Activated CD8-positive, alpha-beta T cell treated with anti-CD3 and anti-CD28 coated beads, Interleukin-2, amount 10 ng/mL, durations not matched to agents 7 days and 5 days (primary cell): ENCODE measurements at regions not wholly inside any gene's neighbourhood (a gene's known extent, or its start where the extent isn't known, plus 50 kb on each side); places are given as distances from the start of the nearest gene placed in this dataset.
"Not testable (repeated sequence)": the region's sequence is repeated elsewhere in the genome, so short reads cannot be mapped to it uniquely, and the experiment has no call there.

Source experiments
- ATAC-seq: fragments of 150-1000 bp; cut with Tn5 transposase; one replicate; pipeline ENCODE4 v1.10.0; 2021; ENCODE audit warnings: moderate library complexity
- CTCF ChIA-PET: fragments of 350-600 bp; sonication (Branson Sonifier 250); formaldehyde crosslinking; loops from one replicate; lab custom pipeline; 2021; ENCODE audit warnings: antibody characterized with exemption; lab: Charles Lee
- POLR2A ChIA-PET: fragments of 350-600 bp; sonication (Branson Sonifier 250); formaldehyde crosslinking; loops from one replicate; lab custom pipeline; 2021; ENCODE audit warnings: antibody characterized with exemption; lab: Charles Lee
- DNase-seq: peaks from one replicate; pipeline ENCODE4 v3.0.0-alpha.2; 2020
- H3K27ac Mint-ChIP-seq: one replicate; pipeline ENCODE4 v1.8.0; 2021; ENCODE audit warnings: mild to moderate bottlenecking, mixed read lengths
- H3K27me3 Mint-ChIP-seq: one replicate; pipeline ENCODE4 v1.8.0; 2021; ENCODE audit warnings: low read depth, mixed read lengths
- H3K36me3 Mint-ChIP-seq: one replicate; pipeline ENCODE4 v1.8.0; 2021; ENCODE audit warnings: low read depth, mixed read lengths
- H3K4me1 Mint-ChIP-seq: one replicate; pipeline ENCODE4 v1.8.0; 2021; ENCODE audit warnings: low read depth, mixed read lengths
- H3K4me3 Mint-ChIP-seq: one replicate; pipeline ENCODE4 v1.8.0; 2021; ENCODE audit warnings: mild to moderate bottlenecking, mixed read lengths
- H3K9me3 Mint-ChIP-seq: one replicate; pipeline ENCODE4 v1.8.0; 2022; ENCODE audit warnings: mixed read lengths; ENCODE audit not compliant: insufficient read depth

GRCh38 chr5:5738797-5739489 is 316.5 kb downstream of the ICE1 start:
- Mint-ChIP-seq H3K4me3 (no peak overlapping the region), H3K9me3 (peaks cover 2% of the 10 kb centered on the region), H3K4me1 (no peaks in the 10 kb centered on the region), H3K27me3 (peaks cover 4% of the 10 kb centered on the region), H3K27ac (no peak overlapping the region), H3K36me3 (no peaks in the 10 kb centered on the region)
- DNase-seq (no peak), ATAC-seq (no peak)
- ChIA-PET POLR2A (no interaction called here), CTCF (no interaction called here)

- ChIA-PET POLR2A (no interaction called here), CTCF (no interaction called here)
- Mint-ChIP-seq H3K4me3 (no peak overlapping the region), H3K27ac (no peak overlapping the region), H3K4me1 (no peaks in the 10 kb centered on the region), H3K27me3 (peaks cover 4% of the 10 kb centered on the region), H3K9me3 (no peaks in the 10 kb centered on the region), H3K36me3 (no peaks in the 10 kb centered on the region)
- DNase-seq (no peak), ATAC-seq (no peak)
Measured at GRCh38 chr5:5736007-5736406, 313.5 kb downstream of the ICE1 start.

DNA sequence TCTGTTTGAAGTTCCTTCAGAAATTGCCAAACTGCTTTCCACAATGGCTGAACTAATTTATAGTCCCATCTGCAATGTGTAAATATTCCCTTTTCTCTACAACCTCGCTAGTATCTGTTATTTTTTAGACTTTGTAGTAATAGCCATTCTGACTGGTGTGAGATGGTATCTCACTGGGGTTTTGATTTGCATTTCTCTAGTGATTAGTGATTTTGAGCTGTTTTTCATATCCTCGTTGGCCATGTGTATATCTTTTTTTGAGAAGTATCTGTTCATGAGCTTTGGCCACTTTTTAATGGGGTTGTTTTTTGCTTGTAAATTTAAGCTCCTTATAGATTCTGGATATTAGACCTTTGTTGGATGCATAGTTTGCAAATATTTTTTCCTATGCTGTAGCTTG is 310.6 kb downstream of the ICE1 start:
- CTCF ChIA-PET, H3K27ac Mint-ChIP-seq, H3K27me3 Mint-ChIP-seq, H3K9me3 Mint-ChIP-seq, POLR2A ChIA-PET, H3K36me3 Mint-ChIP-seq, DNase-seq, H3K4me3 Mint-ChIP-seq, ATAC-seq, H3K4me1 Mint-ChIP-seq: not testable (repeated sequence)

- no peak for ATAC-seq
- H3K4me1 Mint-ChIP-seq = no peaks in the 10 kb centered on the region
- H3K4me3 Mint-ChIP-seq = no peak overlapping the region
- CTCF ChIA-PET = no interaction called here
- H3K36me3 Mint-ChIP-seq = no peaks in the 10 kb centered on the region
- H3K27ac Mint-ChIP-seq = no peak overlapping the region
- DNase-seq = no peak
- POLR2A ChIA-PET = no interaction called here
- H3K9me3 Mint-ChIP-seq = no peaks in the 10 kb centered on the region
- no peaks in the 10 kb centered on the region for H3K27me3 Mint-ChIP-seq
Measured at GRCh38 chr5:5726401-5726800, 303.9 kb downstream of the ICE1 start.

DNA sequence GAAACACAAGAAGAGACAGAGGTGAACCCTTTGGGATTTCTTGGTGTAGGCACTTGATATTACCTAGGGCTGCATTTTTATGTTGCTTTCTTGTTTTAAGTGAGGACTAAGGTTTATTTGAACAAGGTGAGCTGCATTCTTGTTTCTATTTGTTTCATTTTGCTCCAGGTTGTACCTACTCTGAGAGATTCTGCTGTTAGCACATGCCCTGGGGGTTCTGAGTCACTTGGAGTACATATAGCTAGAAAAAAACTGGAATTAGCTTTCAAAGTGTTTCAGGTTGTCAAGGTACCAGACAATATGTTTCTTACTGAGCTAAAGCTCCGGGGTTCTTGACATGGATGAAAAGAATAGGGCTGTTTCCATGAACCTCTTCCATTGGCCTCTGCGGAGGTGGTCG is 299.4 kb downstream of the ICE1 start:
- H3K4me3 Mint-ChIP-seq = no peak overlapping the region

GRCh38 chr5:5719292-5719691 is 296.8 kb downstream of the ICE1 start:
- H3K4me3 Mint-ChIP-seq = no peak overlapping the region
- no peak overlapping the region for H3K27ac Mint-ChIP-seq
- DNase-seq (no peak), ATAC-seq (no peak)
- no peaks in the 10 kb centered on the region for H3K4me1 Mint-ChIP-seq
- ChIA-PET POLR2A (no interaction called here), CTCF (no interaction called here)
- no peaks in the 10 kb centered on the region for H3K9me3 Mint-ChIP-seq
- no peaks in the 10 kb centered on the region for H3K27me3 Mint-ChIP-seq
- H3K36me3 Mint-ChIP-seq = no peaks in the 10 kb centered on the region

More for the DNA sequence above, 299.4 kb downstream of the ICE1 start:
- CTCF ChIA-PET = no interaction called here
- H3K36me3 Mint-ChIP-seq = no peaks in the 10 kb centered on the region
- ATAC-seq = no peak
- no peaks in the 10 kb centered on the region for H3K27me3 Mint-ChIP-seq
- H3K4me1 Mint-ChIP-seq = no peaks in the 10 kb centered on the region
- no peak overlapping the region for H3K27ac Mint-ChIP-seq
- POLR2A ChIA-PET = no interaction called here
- no peak for DNase-seq
- H3K9me3 Mint-ChIP-seq = no peaks in the 10 kb centered on the region

- no peaks in the 10 kb centered on the region for H3K36me3 Mint-ChIP-seq
- H3K4me1 Mint-ChIP-seq = no peaks in the 10 kb centered on the region
- H3K9me3 Mint-ChIP-seq = no peaks in the 10 kb centered on the region
- DNase-seq = no peak
- CTCF ChIA-PET = no interaction called here
- H3K4me3 Mint-ChIP-seq = no peak overlapping the region
- ATAC-seq = no peak
- H3K27ac Mint-ChIP-seq = no peak overlapping the region
- H3K27me3 Mint-ChIP-seq = no peaks in the 10 kb centered on the region
- POLR2A ChIA-PET = no interaction called here
Measured at GRCh38 chr5:5716665-5717064, 294.2 kb downstream of the ICE1 start.

DNA sequence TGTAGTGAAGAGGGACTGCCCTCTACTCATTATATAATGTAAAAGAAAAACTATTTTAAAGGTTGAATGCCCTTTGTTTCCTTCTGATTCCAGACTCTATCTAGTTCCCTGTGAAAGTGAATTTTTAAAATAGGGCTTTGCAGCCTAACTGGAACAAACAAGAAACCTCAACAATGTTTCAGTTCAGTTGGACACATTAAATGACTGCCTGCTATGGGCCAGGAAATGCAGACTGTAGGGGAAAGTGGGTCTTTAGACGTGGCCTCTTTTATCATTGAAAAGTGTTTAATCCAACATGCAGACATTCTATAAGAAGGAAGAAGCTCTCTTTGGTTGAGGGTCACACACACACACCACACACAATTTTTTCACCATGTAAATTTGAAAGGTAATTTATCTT is 289.1 kb downstream of the ICE1 start:
- no peaks in the 10 kb centered on the region for H3K36me3 Mint-ChIP-seq
- no peak overlapping the region for H3K27ac Mint-ChIP-seq
- ATAC-seq = no peak
- H3K4me3 Mint-ChIP-seq = no peak overlapping the region
- CTCF ChIA-PET = no interaction called here
- H3K27me3 Mint-ChIP-seq = no peaks in the 10 kb centered on the region
- peaks cover 3% of the 10 kb centered on the region for H3K4me1 Mint-ChIP-seq
- POLR2A ChIA-PET = no interaction called here
- no peaks in the 10 kb centered on the region for H3K9me3 Mint-ChIP-seq
- no peak for DNase-seq

- H3K4me1 Mint-ChIP-seq = peaks cover 3% of the 10 kb centered on the region
- DNase-seq = no peak
- ChIA-PET CTCF (no interaction called here), POLR2A (no interaction called here)
- H3K4me3 Mint-ChIP-seq = no peak overlapping the region
- H3K27ac Mint-ChIP-seq = no peak overlapping the region
- H3K9me3 Mint-ChIP-seq = no peaks in the 10 kb centered on the region
- no peaks in the 10 kb centered on the region for H3K27me3 Mint-ChIP-seq
- no peaks in the 10 kb centered on the region for H3K36me3 Mint-ChIP-seq
- ATAC-seq = no peak
Measured at GRCh38 chr5:5711112-5711511, 288.6 kb downstream of the ICE1 start.

DNA sequence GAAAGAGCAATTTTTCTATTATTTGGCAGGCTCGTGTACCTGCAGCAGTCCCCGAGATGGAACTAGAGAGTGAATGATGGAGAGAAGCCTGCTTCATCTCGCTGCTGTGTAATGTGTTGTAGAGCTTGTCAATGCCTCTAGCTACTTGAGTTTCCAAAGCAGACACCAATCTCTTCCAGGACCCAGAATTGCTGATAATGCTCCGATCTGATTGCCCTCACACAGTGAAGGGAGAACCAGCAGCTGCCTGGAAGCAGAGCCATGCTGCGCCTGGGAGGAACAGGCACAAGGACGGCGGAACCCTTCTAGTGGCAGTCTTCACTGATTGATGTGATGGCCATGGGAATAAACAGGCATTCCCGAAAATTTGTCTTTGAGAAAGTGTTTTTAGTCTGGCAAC is 288.0 kb downstream of the ICE1 start:
- Mint-ChIP-seq H3K36me3 (no peaks in the 10 kb centered on the region), H3K4me1 (peaks cover 3% of the 10 kb centered on the region), H3K9me3 (no peaks in the 10 kb centered on the region), H3K27me3 (no peaks in the 10 kb centered on the region), H3K27ac (no peak overlapping the region), H3K4me3 (no peak overlapping the region)
- no peak for ATAC-seq
- ChIA-PET CTCF (interaction anchor here (0.7 kb wide), 1 partner anchor 11 kb away, joined by 3 read pairs; no protein-coding TSS in a partner anchor), POLR2A (no interaction called here)
- no peak for DNase-seq

- no peaks in the 10 kb centered on the region for H3K36me3 Mint-ChIP-seq
- no peak overlapping the region for H3K27ac Mint-ChIP-seq
- ChIA-PET CTCF (no interaction called here), POLR2A (no interaction called here)
- ATAC-seq = no peak
- no peak overlapping the region for H3K4me3 Mint-ChIP-seq
- H3K4me1 Mint-ChIP-seq = peaks cover 3% of the 10 kb centered on the region
- peaks cover 3% of the 10 kb centered on the region for H3K27me3 Mint-ChIP-seq
- no peaks in the 10 kb centered on the region for H3K9me3 Mint-ChIP-seq
- no peak for DNase-seq
Measured at GRCh38 chr5:5708367-5708919, 286.0 kb downstream of the ICE1 start.

- no peak overlapping the region for H3K27ac Mint-ChIP-seq
- no peak overlapping the region for H3K4me3 Mint-ChIP-seq
- peaks cover 3% of the 10 kb centered on the region for H3K4me1 Mint-ChIP-seq
- POLR2A ChIA-PET = no interaction called here
- DNase-seq (no peak), ATAC-seq (no peak)
- H3K27me3 Mint-ChIP-seq = peaks cover 3% of the 10 kb centered on the region
- CTCF ChIA-PET = no interaction called here
- H3K9me3 Mint-ChIP-seq = no peaks in the 10 kb centered on the region
- H3K36me3 Mint-ChIP-seq = no peaks in the 10 kb centered on the region
Measured at GRCh38 chr5:5705010-5705409, 282.5 kb downstream of the ICE1 start.

GRCh38 chr5:5704352-5704751 is 281.9 kb downstream of the ICE1 start:
- H3K27me3 Mint-ChIP-seq = peaks cover 3% of the 10 kb centered on the region
- ChIA-PET POLR2A (no interaction called here), CTCF (no interaction called here)
- H3K27ac Mint-ChIP-seq = no peak overlapping the region
- DNase-seq (no peak), ATAC-seq (no peak)
- no peak overlapping the region for H3K4me3 Mint-ChIP-seq
- H3K36me3 Mint-ChIP-seq = no peaks in the 10 kb centered on the region
- H3K4me1 Mint-ChIP-seq = peaks cover 3% of the 10 kb centered on the region
- H3K9me3 Mint-ChIP-seq = no peaks in the 10 kb centered on the region
